H1 (cell line): ENCODE measurements at regions not wholly inside any gene's neighbourhood (a gene's known extent, or its start where the extent isn't known, plus 50 kb on each side); places are given as distances from the start of the nearest gene placed in this dataset.
A peak's percentile ranks its signal among the peaks of the same experiment; 100 is the strongest.

ENCODE experiments used
- CTCF ChIA-PET: fragments of 300-600 bp; sonication (Branson Sonifier 250); formaldehyde crosslinking; loops from one replicate; lab custom pipeline; 2021; ENCODE audit not compliant: partially characterized antibody; lab: Charles Lee
- POLR2A ChIA-PET: fragments of 300-600 bp; sonication (Branson Sonifier 250); formaldehyde crosslinking; loops from one replicate; lab custom pipeline; 2021; ENCODE audit warnings: inconsistent platforms; ENCODE audit not compliant: partially characterized antibody; lab: Charles Lee
- DNase-seq, 2 experiments: peaks; one replicate each; pipeline versions ENCODE4 v3.0.0 to v3.0.0-alpha.2; 2010 to 2022; ENCODE audit warnings: low spot score in 2 of 2, low read depth in 1 of 2, mixed read lengths in 1 of 2
- FAIRE-seq: peaks from 2 replicates; lab custom pipeline; 2011; peaks lifted over from hg19 to GRCh38; lab: Jason Lieb, UNC
- H2AFZ ChIP-seq: 2 replicates; pipeline ENCODE4 v1.8.1; 2012; ENCODE audit warnings: low read length, inconsistent platforms
- H2AK5ac ChIP-seq: 2 replicates; pipeline ENCODE4 v1.6.1; 2013; ENCODE audit warnings: low read depth, low read length
- H2BK120ac ChIP-seq: replicated peaks from 2 replicates; pipeline ENCODE3; 2013; ENCODE audit warnings: low read depth, low read length, inconsistent platforms
- H2BK12ac ChIP-seq: 2 replicates; pipeline ENCODE4 v1.6.1; 2013; ENCODE audit warnings: low read depth, low read length
- H2BK15ac ChIP-seq: 2 replicates; pipeline ENCODE4 v1.6.1; 2013; ENCODE audit warnings: low read length
- H2BK20ac ChIP-seq: 2 replicates; pipeline ENCODE4 v1.6.1; 2013; ENCODE audit warnings: low read length
- H2BK5ac ChIP-seq: 2 replicates; pipeline ENCODE4 v1.6.1; 2013; ENCODE audit warnings: low read depth, low read length
- H3K14ac ChIP-seq: 2 replicates; pipeline ENCODE4 v1.6.1; 2013; ENCODE audit warnings: inconsistent platforms; ENCODE audit not compliant: insufficient read length
- H3K18ac ChIP-seq: 2 replicates; pipeline ENCODE4 v1.6.1; 2013; ENCODE audit warnings: low read length; ENCODE audit errors: extremely low read depth
- H3K23ac ChIP-seq: 2 replicates; pipeline ENCODE4 v1.6.1; 2013; ENCODE audit warnings: inconsistent platforms; ENCODE audit not compliant: insufficient read length
- H3K23me2 ChIP-seq: 2 replicates; pipeline ENCODE4 v1.6.1; 2013; ENCODE audit warnings: low read depth, low read length
- H3K27ac ChIP-seq: 2 replicates; pipeline ENCODE4 v1.6.1; 2011; ENCODE audit warnings: low read depth, low read length, inconsistent platforms
- H3K27me3 ChIP-seq, 4 experiments: replicated peaks in 1 of 4; 1 replicate in 1 of 4; 2 replicates in 3 of 4; pipeline versions ENCODE4 v1.6.1 to v1.8.1; 2011 to 2013; ENCODE audit warnings: low read length in 3 of 4, mild to moderate bottlenecking in 3 of 4, inconsistent platforms in 2 of 4, mixed read lengths in 2 of 4, moderate library complexity in 1 of 4; ENCODE audit not compliant: control insufficient read depth in 3 of 4, insufficient read depth in 3 of 4; ENCODE audit errors: extremely low read depth in 1 of 4
- H3K36me3 ChIP-seq, 4 experiments: 2 replicates each; pipeline versions ENCODE4 v1.6.1 to v1.8.1; 2011 to 2013; ENCODE audit warnings: mild to moderate bottlenecking in 4 of 4, low read length in 3 of 4, moderate library complexity in 2 of 4, control low read depth in 1 of 4, inconsistent platforms in 1 of 4; ENCODE audit not compliant: insufficient read depth in 4 of 4, control insufficient read depth in 2 of 4
- H3K4ac ChIP-seq: replicated peaks from 2 replicates; pipeline ENCODE3; 2013; ENCODE audit warnings: low read length, low read depth, mixed read lengths, inconsistent platforms; ENCODE audit not compliant: insufficient read length
- H3K4me1 ChIP-seq, 4 experiments: replicated peaks in 1 of 4; 1 replicate in 1 of 4; 2 replicates in 3 of 4; pipeline versions ENCODE4 v1.6.1 to v1.8.1; 2011 to 2013; ENCODE audit warnings: low read length in 3 of 4, inconsistent platforms in 2 of 4, mixed read lengths in 1 of 4; ENCODE audit not compliant: insufficient read depth in 4 of 4, control insufficient read depth in 3 of 4
- H3K4me2 ChIP-seq, 2 experiments: 2 replicates each; pipeline versions ENCODE4 v1.6.1 to v1.8.1; 2011 to 2013; ENCODE audit warnings: low read depth in 2 of 2, low read length in 2 of 2, control low read depth in 1 of 2, inconsistent platforms in 1 of 2, mild to moderate bottlenecking in 1 of 2; ENCODE audit not compliant: insufficient read depth in 1 of 2
- H3K4me3 ChIP-seq, 4 experiments: fragments of 200-600, 300-600 bp in 1 of 4; sonication (generic), shearing (Covaris generic), sonication (Bioruptor Twin) in 1 of 4; 2 replicates each; pipeline versions ENCODE4 v1.5.1 to v1.8.1; 2011 to 2016; ENCODE audit warnings: low read length in 4 of 4, low read depth in 3 of 4, control low read depth in 2 of 4, inconsistent platforms in 2 of 4, mild to moderate bottlenecking in 2 of 4, mixed read lengths in 1 of 4, moderate library complexity in 1 of 4; ENCODE audit not compliant: insufficient read depth in 2 of 4; ENCODE audit errors: extremely low read depth in 1 of 4
- H3K56ac ChIP-seq: replicated peaks from 2 replicates; pipeline ENCODE3; 2013; ENCODE audit warnings: low read depth, mild to moderate bottlenecking, mixed read lengths, low read length, inconsistent platforms; ENCODE audit not compliant: insufficient read length
- H3K79me1 ChIP-seq: 2 replicates; pipeline ENCODE4 v1.6.1; 2013; ENCODE audit warnings: low read depth, low read length, control low read depth
- H3K79me2 ChIP-seq, 2 experiments: 2 replicates each; pipeline versions ENCODE4 v1.6.1 to v1.8.1; 2012 to 2013; ENCODE audit warnings: low read length in 2 of 2, mild to moderate bottlenecking in 2 of 2, inconsistent platforms in 1 of 2; ENCODE audit not compliant: insufficient read depth in 2 of 2, control insufficient read depth in 1 of 2
- H3K9ac ChIP-seq, 4 experiments: replicated peaks in 1 of 4; 1 replicate in 1 of 4; 2 replicates in 3 of 4; pipeline versions ENCODE4 v1.6.1 to v1.8.1; 2011 to 2013; ENCODE audit warnings: low read depth in 3 of 4, low read length in 3 of 4, control low read depth in 2 of 4, mild to moderate bottlenecking in 2 of 4, moderate library complexity in 2 of 4, inconsistent platforms in 1 of 4; ENCODE audit errors: extremely low read depth in 1 of 4
- H3K9me3 ChIP-seq, 2 experiments: 2 replicates each; pipeline versions ENCODE4 v1.6.1 to v1.8.1; 2012 to 2013; ENCODE audit warnings: mild to moderate bottlenecking in 2 of 2, moderate library complexity in 2 of 2, control low read depth in 1 of 2, inconsistent platforms in 1 of 2, low read depth in 1 of 2, low read length in 1 of 2, mixed read lengths in 1 of 2; ENCODE audit not compliant: insufficient read depth in 2 of 2
- H4K20me1 ChIP-seq, 2 experiments: replicated peaks in 1 of 2; 2 replicates each; pipeline versions ENCODE3 to v1.8.1; 2011 to 2013; ENCODE audit warnings: inconsistent platforms in 2 of 2, low read length in 2 of 2, mild to moderate bottlenecking in 1 of 2; ENCODE audit not compliant: insufficient read depth in 2 of 2, control insufficient read depth in 1 of 2
- H4K5ac ChIP-seq: 2 replicates; pipeline ENCODE4 v1.6.1; 2013; ENCODE audit warnings: low read length, low read depth, mixed read lengths, inconsistent platforms; ENCODE audit not compliant: insufficient read length
- H4K8ac ChIP-seq: 2 replicates; pipeline ENCODE4 v1.8.0; 2013; ENCODE audit warnings: mild to moderate bottlenecking, moderate library complexity, low read length, inconsistent platforms; ENCODE audit not compliant: insufficient read depth; ENCODE audit errors: extremely low read depth
- H4K91ac ChIP-seq: replicated peaks from 2 replicates; pipeline ENCODE3; 2013; ENCODE audit warnings: low read length, mixed read lengths, inconsistent platforms; ENCODE audit not compliant: insufficient read length
- BACH1 ChIP-seq: IDR thresholded peaks from 2 replicates; pipeline ENCODE4 v1.6.1; 2012; ENCODE audit warnings: low read length, improper control_type of control experiment
- CEBPB ChIP-seq: IDR thresholded peaks from 2 replicates; pipeline ENCODE4 v1.6.1; 2012; ENCODE audit warnings: low read depth, low read length
- GTF2F1 ChIP-seq: IDR thresholded peaks from 2 replicates; pipeline ENCODE4 v1.6.1; 2012; ENCODE audit warnings: low read depth, low read length, improper control_type of control experiment, borderline replicate concordance
- HDAC2 ChIP-seq, 2 experiments: fragments of 300-600 bp in 1 of 2; sonication (generic) in 1 of 2; IDR thresholded peaks; 2 replicates each; pipeline ENCODE4 v1.6.1; 2011 to 2012; ENCODE audit warnings: low read depth in 2 of 2, low read length in 2 of 2, mild to moderate bottlenecking in 2 of 2, moderate library complexity in 2 of 2, borderline replicate concordance in 1 of 2, inconsistent platforms in 1 of 2
- KDM1A ChIP-seq: fragments of 200-600, 300-600 bp; sonication (generic); IDR thresholded peaks from 2 replicates; pipeline ENCODE4 v1.7.1; 2016; ENCODE audit warnings: mild to moderate bottlenecking, low read length, borderline replicate concordance
- KDM4A ChIP-seq: IDR thresholded peaks from one replicate; pipeline ENCODE4 v1.7.1; 2012; ENCODE audit warnings: low read depth, mild to moderate bottlenecking, moderate library complexity, low read length, inconsistent platforms; ENCODE audit not compliant: severe bottlenecking
- NANOG ChIP-seq: IDR thresholded peaks from 2 replicates; pipeline ENCODE4 v1.6.1; 2011; ENCODE audit warnings: low read length, low read depth, mild to moderate bottlenecking, inconsistent platforms; ENCODE audit not compliant: insufficient read depth, poor library complexity, severe bottlenecking
- SAP30 ChIP-seq: fragments of 300-600 bp; sonication (generic); IDR thresholded peaks from 2 replicates; pipeline ENCODE4 v1.7.1; 2012; ENCODE audit warnings: low read length, moderate library complexity, mild to moderate bottlenecking, inconsistent platforms; ENCODE audit not compliant: insufficient read depth, insufficient replicate concordance
- SIX5 ChIP-seq: IDR thresholded peaks from 2 replicates; pipeline ENCODE4 v1.6.1; 2011; ENCODE audit warnings: mild to moderate bottlenecking, low read depth, low read length
- TEAD4 ChIP-seq: IDR thresholded peaks from 2 replicates; pipeline ENCODE4 v1.6.1; 2012; ENCODE audit warnings: low read depth, low read length, inconsistent platforms, mixed read lengths
- WGBS, 2 experiments: shearing (Covaris generic) in 1 of 2; methylation state at CpG; one replicate each; pipeline versions ENCODE4 v1.1.6 to v1.1.7; 2013 to 2015; ENCODE audit warnings: low lambda C conversion rate in 2 of 2, mixed read lengths in 2 of 2, inconsistent platforms in 1 of 2, low coverage in 1 of 2, missing lambda C conversion rate in 1 of 2; ENCODE audit not compliant: insufficient replicate concordance in 2 of 2, insufficient coverage in 1 of 2, insufficient read length in 1 of 2; ENCODE audit errors: extremely low coverage in 1 of 2, missing lambda C conversion rate in 1 of 2; 5-methylcytosine and 5-hydroxymethylcytosine counted together

DNA sequence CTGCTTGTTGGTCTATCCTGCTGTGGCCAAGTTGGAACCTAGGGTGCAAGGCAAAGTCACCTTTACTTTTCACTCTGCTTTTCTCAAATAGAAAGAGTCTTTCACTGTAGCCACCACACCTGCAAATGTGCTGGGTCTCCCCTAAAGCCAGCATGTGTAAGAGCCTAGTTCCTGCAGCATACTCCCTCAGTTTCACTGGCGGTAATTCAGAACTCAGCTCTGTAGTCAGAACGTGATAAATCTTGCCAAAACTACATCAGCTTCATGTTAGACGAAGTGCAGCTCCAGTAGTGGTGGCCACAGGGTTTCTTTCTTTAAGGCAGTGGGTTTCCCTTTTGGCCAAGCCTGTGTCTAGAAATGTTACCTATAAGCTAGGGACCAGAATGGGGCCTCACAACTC lies 72.0 kb upstream of the HMGCLL1 start:
- Histone ChIP-seq H3K9me3 (no peaks in the 10 kb centered on the region), H3K9ac (no peak overlapping the region), H2AK5ac (0 out of 2 replicates have a peak overlapping the region, but pooled peaks have one; percentile 24), H3K79me1 (no peaks in the 10 kb centered on the region), H4K5ac (no peak overlapping the region), H2AFZ (no peak overlapping the region), H3K18ac (no peak overlapping the region), H2BK15ac (no peak overlapping the region), H3K56ac (no peak overlapping the region), H2BK12ac (no peak overlapping the region), H2BK5ac (no peak overlapping the region), H3K36me3 (no peaks in the 10 kb centered on the region), H4K8ac (no peak overlapping the region), H3K27me3 (no peaks in the 10 kb centered on the region), H3K23me2 (no peaks in the 10 kb centered on the region), H3K4me3 (no peak overlapping the region), H2BK120ac (no peak overlapping the region), H3K27ac (no peak overlapping the region), H3K4me2 (no peak overlapping the region), H3K4ac (no peak overlapping the region), H3K4me1 (peaks cover 0 to 3% (median 0%) of the 10 kb centered on the region in 4 experiments; a peak in 1 of 7 replicates), H3K23ac (no peak overlapping the region), H3K14ac (no peak overlapping the region), H2BK20ac (0 out of 2 replicates have a peak overlapping the region, but pooled peaks have one; percentile 48), H3K79me2 (no peaks in the 10 kb centered on the region), H4K91ac (no peak overlapping the region), H4K20me1 (no peaks in the 10 kb centered on the region)
- TF ChIP-seq TEAD4, result no peak
- TF ChIP-seq KDM4A, result no peak
- no peak for TF ChIP-seq KDM1A
- TF ChIP-seq CEBPB, result no peak
- TF ChIP-seq GTF2F1, result no peak
- TF ChIP-seq NANOG, result no peak
- TF ChIP-seq SAP30, result no peak
- no peak for TF ChIP-seq BACH1
- TF ChIP-seq HDAC2 (IDR thresholded peaks at IDR 0.05; ENCODE audit: borderline replicate concordance in 1 of 2, low read depth in 2 of 2, low read length in 2 of 2), result no peak
- TF ChIP-seq SIX5, result no peak
- ChIA-PET CTCF (interaction anchor here (0.9 to 1.4 kb wide), 3 partner anchors 34 to 206 kb away, joined by 3 to 4 read pairs (median 3); no protein-coding TSS in a partner anchor), POLR2A (no interaction called here)
- DNase-seq (no peak), FAIRE-seq (no peak)
- 90% methylated on average over 3 of the region's 3 CpGs; no CpG with 5 or more reads in 1 of the 2 experiments for WGBS, 2 experiments
